NT2/D1 (cell line): ENCODE measurements at regions not wholly inside any gene's neighbourhood (a gene's known extent, or its start where the extent isn't known, plus 50 kb on each side); places are given as distances from the start of the nearest gene placed in this dataset.
"Not testable (repeated sequence)": the region's sequence is repeated elsewhere in the genome, so short reads cannot be mapped to it uniquely, and the experiment has no call there.

Source experiments
- SUZ12 ChIP-seq: IDR thresholded peaks from 2 replicates; pipeline ENCODE4 v1.6.1; 2011; ENCODE audit not compliant: insufficient read length, insufficient read depth; ENCODE audit errors: extremely low read depth
- YY1 ChIP-seq: IDR thresholded peaks from 2 replicates; pipeline ENCODE4 v1.6.1; 2011; ENCODE audit not compliant: insufficient read length, insufficient read depth
- ZNF274 ChIP-seq: IDR thresholded peaks from 2 replicates; pipeline ENCODE4 v1.6.1; 2011; ENCODE audit warnings: mild to moderate bottlenecking, low read depth, low read length

DNA sequence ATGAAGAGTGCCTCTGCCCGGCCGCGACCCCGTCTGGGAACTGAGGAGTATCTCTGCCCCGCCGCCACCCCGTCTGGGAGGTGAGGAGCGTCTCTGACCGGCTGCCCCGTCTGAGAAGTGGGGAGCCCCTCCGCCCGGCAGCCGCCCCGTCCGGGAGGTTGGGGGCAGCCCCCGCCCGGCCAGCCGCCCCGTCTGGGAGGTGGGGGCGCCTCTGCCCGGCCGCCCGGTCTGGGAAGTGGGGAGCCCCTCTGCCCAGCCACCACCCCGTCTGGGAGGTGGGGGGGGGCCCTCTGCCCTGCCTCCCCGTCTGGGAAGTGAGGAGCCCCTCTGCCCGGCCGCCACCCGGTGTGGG is 1251.9 kb downstream of the BRINP3 start:
- TF ChIP-seq SUZ12, YY1, ZNF274: not testable (repeated sequence)
